NCI-H128 (cell line): ENCODE measurements at regions not wholly inside any gene's neighbourhood (a gene's known extent, or its start where the extent isn't known, plus 50 kb on each side); places are given as distances from the start of the nearest gene placed in this dataset.
"Not testable (repeated sequence)": the region's sequence is repeated elsewhere in the genome, so short reads cannot be mapped to it uniquely, and the experiment has no call there.

Experiments
- DNase-seq: peaks from one replicate; lab custom pipeline; 2025; ENCODE audit not compliant: unreplicated experiment; lab: John Stamatoyannopoulos, UW

- no peak for DNase-seq
These were observed 443.4 kb downstream of the ZNF516 start for GRCh38 chr18:76051396-76052226.

- no peak for DNase-seq
These were observed 448.8 kb downstream of the ZNF516 start for GRCh38 chr18:76046221-76046620.

- DNase-seq = no peak
These were observed 452.5 kb downstream of the ZNF516 start for GRCh38 chr18:76042511-76042910.

GRCh38 chr18:76018210-76018609 lies 476.8 kb downstream of the ZNF516 start:
- DNase-seq = no peak

GRCh38 chr18:76013057-76013456 lies 482.0 kb downstream of the ZNF516 start:
- DNase-seq = no peak

- DNase-seq = no peak
These were observed 489.3 kb downstream of the ZNF516 start for GRCh38 chr18:76005632-76006208.

- not testable (repeated sequence) for DNase-seq
These were observed 507.1 kb downstream of the ZNF516 start for GRCh38 chr18:75987913-75988312.

GRCh38 chr18:75984853-75985252 lies 510.2 kb downstream of the ZNF516 start:
- DNase-seq = no peak

- no peak for DNase-seq
These were observed 513.9 kb downstream of the ZNF516 start for GRCh38 chr18:75981102-75981501.

GRCh38 chr18:75977081-75977480 lies 518.0 kb downstream of the ZNF516 start:
- DNase-seq = no peak

- DNase-seq = no peak
These were observed 524.8 kb downstream of the ZNF516 start for GRCh38 chr18:75970212-75970611.

- DNase-seq = no peak
These were observed 528.6 kb downstream of the ZNF516 start for GRCh38 chr18:75966431-75966830.

- no peak for DNase-seq
These were observed 532.9 kb downstream of the ZNF516 start for GRCh38 chr18:75962036-75962572.

GRCh38 chr18:75960356-75960755 lies 532.9 kb upstream of the SMIM21 start:
- not testable (repeated sequence) for DNase-seq

GRCh38 chr18:75959150-75959549 lies 531.6 kb upstream of the SMIM21 start:
- no peak for DNase-seq

GRCh38 chr18:75958683-75959082 lies 531.2 kb upstream of the SMIM21 start:
- no peak for DNase-seq

GRCh38 chr18:75945265-75945933 lies 517.9 kb upstream of the SMIM21 start:
- no peak for DNase-seq

- no peak for DNase-seq
These were observed 509.8 kb upstream of the SMIM21 start for GRCh38 chr18:75937306-75937705.

- no peak for DNase-seq
These were observed 509.4 kb upstream of the SMIM21 start for GRCh38 chr18:75936862-75937261.

- DNase-seq = no peak
These were observed 503.6 kb upstream of the SMIM21 start for GRCh38 chr18:75931079-75931478.

GRCh38 chr18:75928706-75929105 lies 501.2 kb upstream of the SMIM21 start:
- no peak for DNase-seq

GRCh38 chr18:75927791-75928190 lies 500.3 kb upstream of the SMIM21 start:
- DNase-seq = no peak
